HepG2 (cell line): ENCODE measurements at regions not wholly inside any gene's neighbourhood (a gene's known extent, or its start where the extent isn't known, plus 50 kb on each side); places are given as distances from the start of the nearest gene placed in this dataset.

Source experiments
- ATAC-seq: fragments of 200-7000 bp; cut with Tn5 transposase; 3 replicates; pipeline ENCODE4 v1.9.1; 2020; ENCODE audit warnings: mild to moderate bottlenecking, moderate library complexity
- BruUV-seq: library from RNA; stranded (reverse); fragments of 400-500 nt; replicated peaks from 2 replicates; lab custom pipeline; 2021; lab: Mats Ljungman, UMichigan
- CTCF ChIA-PET: fragments of 300-600 bp; formaldehyde crosslinking; extraction: SDS; loops from one replicate; lab custom pipeline; 2021; ENCODE audit warnings: low total read pairs, inconsistent platforms, low intra/inter-chr PET ratio; lab: Yijun Ruan, JAX
- POLR2A ChIA-PET: fragments of 350-600 bp; sonication (Branson Sonifier 250); formaldehyde crosslinking; loops from one replicate; lab custom pipeline; 2020; ENCODE audit warnings: antibody characterized with exemption, inconsistent platforms; lab: Yijun Ruan, JAX
- DNase-seq: peaks from one replicate; pipeline ENCODE4 v3.0.0-alpha.2; 2015; ENCODE audit warnings: low spot score
- FAIRE-seq: peaks from 3 replicates; lab custom pipeline; 2011; peaks lifted over from hg19 to GRCh38; lab: Jason Lieb, UNC
- H2AFZ ChIP-seq: one replicate; pipeline ENCODE4 v1.6.1; 2011; ENCODE audit warnings: low read length, inconsistent platforms
- H3K27ac ChIP-seq: fragments of 300-600 bp; 3 replicates; pipeline ENCODE4 v1.8.0; 2011; ENCODE audit warnings: mixed run types, mild to moderate bottlenecking, mixed read lengths, low read length, inconsistent platforms; ENCODE audit not compliant: insufficient read depth; ENCODE audit errors: extremely low read length
- H3K27me3 ChIP-seq, 2 experiments: fragments of 200-600 bp in 1 of 2; 2 replicates in 1 of 2; 3 replicates in 1 of 2; pipeline versions ENCODE4 v1.6.0 to v1.8.0; 2011; ENCODE audit warnings: low read length in 2 of 2, mild to moderate bottlenecking in 2 of 2, moderate library complexity in 2 of 2, inconsistent platforms in 1 of 2; ENCODE audit not compliant: insufficient read depth in 2 of 2, control insufficient read depth in 1 of 2
- H3K36me3 ChIP-seq, 2 experiments: fragments of 200-600 bp in 1 of 2; replicated peaks in 1 of 2; 2 replicates in 1 of 2; 3 replicates in 1 of 2; pipeline versions ENCODE4 v1.5.1 to v1.8.0; 2011; ENCODE audit warnings: low read length in 2 of 2, inconsistent platforms in 1 of 2; ENCODE audit not compliant: insufficient read depth in 2 of 2, control insufficient read depth in 1 of 2
- H3K4me1 ChIP-seq: 2 replicates; pipeline ENCODE4 v1.5.1; 2012; ENCODE audit warnings: low read length, inconsistent platforms; ENCODE audit not compliant: insufficient read depth
- H3K4me2 ChIP-seq: 2 replicates; pipeline ENCODE4 v1.6.0; 2011; ENCODE audit warnings: low read depth, low read length, inconsistent platforms
- H3K4me3 ChIP-seq, 3 experiments: fragments of 200-600 bp in 1 of 3; sonication (generic), shearing (Covaris generic) in 1 of 3; replicated peaks in 1 of 3; 2 replicates each; pipeline ENCODE4 v1.5.1; 2011 to 2016; ENCODE audit warnings: low read length in 3 of 3, inconsistent platforms in 2 of 3, low read depth in 2 of 3, mild to moderate bottlenecking in 2 of 3, control low read depth in 1 of 3, mixed read lengths in 1 of 3; ENCODE audit not compliant: insufficient read depth in 1 of 3
- H3K79me2 ChIP-seq: one replicate; pipeline ENCODE4 v1.6.1; 2011; ENCODE audit warnings: low read length, inconsistent platforms; ENCODE audit not compliant: insufficient read depth
- H3K9ac ChIP-seq: 2 replicates; pipeline ENCODE4 v1.6.0; 2011; ENCODE audit warnings: mild to moderate bottlenecking, low read depth, low read length, inconsistent platforms; ENCODE audit not compliant: insufficient read depth
- H3K9me3 ChIP-seq: 2 replicates; pipeline ENCODE4 v1.5.1; 2012; ENCODE audit warnings: mild to moderate bottlenecking, low read length
- H4K20me1 ChIP-seq: 2 replicates; pipeline ENCODE4 v1.6.0; 2011; ENCODE audit warnings: inconsistent platforms, mild to moderate bottlenecking, low read length, moderate library complexity; ENCODE audit not compliant: insufficient read depth
- ARNT ChIP-seq: fragments of 450-650 bp; IDR thresholded peaks from 2 replicates; pipeline ENCODE4 v1.6.1; 2017
- CHD4 ChIP-seq: fragments of 200-600 bp; sonication (generic); IDR thresholded peaks from 2 replicates; pipeline ENCODE4 v1.7.0; 2017; ENCODE audit warnings: mild to moderate bottlenecking, low read length, borderline replicate concordance
- EEA1 ChIP-seq: sonication (generic); formaldehyde crosslinking; IDR thresholded peaks from 2 replicates; pipeline ENCODE4 v1.5.1; 2020; ENCODE audit warnings: mild to moderate bottlenecking, missing genetic modification reagents, borderline replicate concordance
- HOXD1 ChIP-seq: sonication (generic); formaldehyde crosslinking; IDR thresholded peaks from 2 replicates; pipeline ENCODE4 v1.5.0; 2020; ENCODE audit warnings: missing genetic modification reagents
- IKZF1 ChIP-seq: fragments of 450-650 bp; IDR thresholded peaks from 2 replicates; pipeline ENCODE4 v1.7.1; 2016
- JARID2 ChIP-seq: sonication (generic); formaldehyde crosslinking; IDR thresholded peaks from 2 replicates; pipeline ENCODE4 v1.8.1; 2023; ENCODE audit warnings: missing genetic modification reagents, inconsistent platforms; ENCODE audit not compliant: insufficient replicate concordance
- NR2F6 ChIP-seq, 2 experiments: IDR thresholded peaks; 2 replicates each; pipeline ENCODE4 v1.6.1; 2016; ENCODE audit warnings: antibody characterized with exemption in 1 of 2, mild to moderate bottlenecking in 1 of 2
- SMARCC2 ChIP-seq: fragments of 450-650 bp; IDR thresholded peaks from 2 replicates; pipeline ENCODE4 v1.6.1; 2017; ENCODE audit warnings: antibody characterized with exemption, mild to moderate bottlenecking
- SNAPC2 ChIP-seq: sonication (generic); formaldehyde crosslinking; IDR thresholded peaks from 2 replicates; pipeline ENCODE4 v1.8.1; 2022; ENCODE audit warnings: mild to moderate bottlenecking, missing genetic modification reagents
- SP2 ChIP-seq: sonication (generic); formaldehyde crosslinking; IDR thresholded peaks from 2 replicates; pipeline ENCODE4 v1.5.1; 2020; ENCODE audit warnings: mild to moderate bottlenecking, missing genetic modification reagents
- ZFP36L2 ChIP-seq: sonication (generic); formaldehyde crosslinking; IDR thresholded peaks from 2 replicates; pipeline ENCODE4 v1.4.0; 2020; ENCODE audit warnings: missing genetic modification reagents
- ZNF234 ChIP-seq: sonication (generic); formaldehyde crosslinking; conservative IDR thresholded peaks from 2 replicates; pipeline ENCODE4 v1.5.1; 2020; ENCODE audit warnings: mild to moderate bottlenecking, missing genetic modification reagents
- ZNF432 ChIP-seq: sonication (generic); formaldehyde crosslinking; IDR thresholded peaks from 2 replicates; pipeline ENCODE4 v1.5.0; 2020; ENCODE audit warnings: missing genetic modification reagents, mild to moderate bottlenecking, borderline replicate concordance
- ZNF713 ChIP-seq: sonication (generic); formaldehyde crosslinking; IDR thresholded peaks from 2 replicates; pipeline ENCODE4 v1.4.0; 2020; ENCODE audit warnings: mild to moderate bottlenecking, missing genetic modification reagents
- WGBS: methylation state at CpG from one replicate; pipeline ENCODE4 v1.1.6; 2017; ENCODE audit warnings: low lambda C conversion rate; 5-methylcytosine and 5-hydroxymethylcytosine counted together
- in situ Hi-C: cut with HindIII; loops from 2 replicates; pipeline ENCODE4 v1.10.0; 2017; ENCODE audit warnings: low pct_unique_long_range_greater_than_20kb; ENCODE audit not compliant: extremely low pct_ligation_motif_present
- intact Hi-C: fragments of 100-400 bp; cut with micrococcal nuclease; formaldehyde crosslinking; loops from one replicate; pipeline ENCODE4 v1.10.0; 2022; ENCODE audit not compliant: unreplicated experiment
- TF ChIP-seq, protein P1 (sequence below): sonication (generic); formaldehyde crosslinking; IDR thresholded peaks from 2 replicates; pipeline ENCODE4 v1.9.0; 2021; ENCODE audit warnings: missing genetic modification reagents, mild to moderate bottlenecking, borderline replicate concordance
- TF ChIP-seq, protein P2 (sequence below): sonication (generic); formaldehyde crosslinking; IDR thresholded peaks from 2 replicates; pipeline ENCODE4 v1.4.0; 2020; ENCODE audit warnings: low read depth, missing genetic modification reagents
- TF ChIP-seq, protein P3 (sequence below): sonication (generic); formaldehyde crosslinking; IDR thresholded peaks from 2 replicates; pipeline ENCODE4 v1.5.0; 2020; ENCODE audit warnings: missing genetic modification reagents

DNA sequence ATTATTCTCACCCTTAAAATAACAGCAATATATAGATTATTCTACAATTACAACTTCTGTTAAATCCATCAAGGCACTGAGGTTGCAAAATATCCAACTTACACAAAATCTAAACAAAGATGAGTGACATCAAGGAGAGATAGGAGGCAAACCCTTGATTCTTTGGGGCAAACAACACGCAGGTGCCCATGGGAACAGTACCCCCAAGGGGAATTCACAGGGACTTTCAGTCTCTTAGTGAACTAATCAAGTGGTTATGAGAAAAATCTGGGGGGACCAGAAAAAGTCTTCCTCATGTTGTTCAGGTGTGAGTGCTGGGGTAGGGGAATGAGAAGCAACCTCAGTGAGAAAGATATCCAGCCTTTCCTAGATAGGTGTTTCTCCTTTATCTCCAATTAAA is 1107.9 kb downstream of the PLA2G4A start:
- ChIA-PET POLR2A (no interaction called here), CTCF (no interaction called here)
- H3K4me2 ChIP-seq = no peak overlapping the region
- 5% methylated on average over 1 of the region's 1 CpG for WGBS
- H3K27ac ChIP-seq = no peak overlapping the region
- no peak overlapping the region for H3K4me3 ChIP-seq
- TF ChIP-seq SNAPC2 (CRISPR knock-in tag) = no peak
- TF ChIP-seq HOXD1 = no peak
- no peak for TF ChIP-seq JARID2 (CRISPR knock-in tag)
- TF ChIP-seq IKZF1 = no peak
- TF ChIP-seq, protein P1, sequence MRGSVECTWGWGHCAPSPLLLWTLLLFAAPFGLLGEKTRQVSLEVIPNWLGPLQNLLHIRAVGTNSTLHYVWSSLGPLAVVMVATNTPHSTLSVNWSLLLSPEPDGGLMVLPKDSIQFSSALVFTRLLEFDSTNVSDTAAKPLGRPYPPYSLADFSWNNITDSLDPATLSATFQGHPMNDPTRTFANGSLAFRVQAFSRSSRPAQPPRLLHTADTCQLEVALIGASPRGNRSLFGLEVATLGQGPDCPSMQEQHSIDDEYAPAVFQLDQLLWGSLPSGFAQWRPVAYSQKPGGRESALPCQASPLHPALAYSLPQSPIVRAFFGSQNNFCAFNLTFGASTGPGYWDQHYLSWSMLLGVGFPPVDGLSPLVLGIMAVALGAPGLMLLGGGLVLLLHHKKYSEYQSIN = no peak
- TF ChIP-seq CHD4 = no peak
- no peak for TF ChIP-seq ZNF713 (CRISPR knock-in tag)
- TF ChIP-seq ZNF432 (CRISPR knock-in tag) = no peak
- no peak for TF ChIP-seq NR2F6 (IDR thresholded peaks at IDR 0.05)
- no peak for TF ChIP-seq NR2F6 (CRISPR knock-in tag; IDR thresholded peaks at IDR 0.05)
- intact Hi-C loops (no loop called here), in situ Hi-C loops (no loop called here)
- H3K27me3 ChIP-seq = no peaks in the 10 kb centered on the region
- FAIRE-seq = no peak
- no peaks in the 10 kb centered on the region for H3K79me2 ChIP-seq
- H3K36me3 ChIP-seq = no peaks in the 10 kb centered on the region
- H4K20me1 ChIP-seq = no peaks in the 10 kb centered on the region
- H3K9me3 ChIP-seq = peaks cover 11% of the 10 kb centered on the region; the same call in 1 of the 2 replicates
- no TSS peak for BruUV-seq
- peaks cover 19% of the 10 kb centered on the region for H3K4me1 ChIP-seq
- H3K9ac ChIP-seq = no peak overlapping the region
- no peak for DNase-seq
- no peak for ATAC-seq
- H2AFZ ChIP-seq = no peak overlapping the region

DNA sequence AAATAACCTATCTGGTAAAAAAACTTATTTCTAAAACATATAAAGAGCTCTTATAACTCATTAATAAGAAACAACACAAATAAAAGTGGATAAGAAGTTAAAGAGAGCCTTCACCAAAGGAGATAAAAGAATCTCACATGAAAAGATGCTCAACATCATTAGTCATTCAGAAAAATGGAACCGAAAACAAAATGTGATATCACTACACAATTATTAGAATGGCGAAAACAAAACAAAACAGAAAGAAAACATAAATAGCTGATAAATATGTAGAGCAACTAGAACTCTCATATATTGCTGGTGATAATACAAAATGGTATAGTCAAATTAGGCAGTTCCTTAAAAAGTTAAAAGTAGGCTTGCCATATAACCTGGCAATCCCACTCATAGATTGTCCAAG is 1109.3 kb downstream of the PLA2G4A start:
- Histone ChIP-seq H3K27ac (no peak overlapping the region), H3K9ac (no peak overlapping the region), H3K36me3 (no peaks in the 10 kb centered on the region), H3K27me3 (no peaks in the 10 kb centered on the region), H3K4me1 (peaks cover 15% of the 10 kb centered on the region), H3K9me3 (peaks cover 11% of the 10 kb centered on the region; the same call in 1 of the 2 replicates), H3K4me2 (no peak overlapping the region), H3K79me2 (no peaks in the 10 kb centered on the region), H3K4me3 (no peak overlapping the region), H4K20me1 (no peaks in the 10 kb centered on the region), H2AFZ (no peak overlapping the region)
- ATAC-seq (no peak), FAIRE-seq (no peak), DNase-seq (no peak)
- BruUV-seq = no TSS peak
- intact Hi-C loops (no loop called here), in situ Hi-C loops (no loop called here)
- 6% methylated on average over 2 of the region's 2 CpGs for WGBS
- ChIA-PET CTCF (no interaction called here), POLR2A (no interaction called here)
- TF ChIP-seq SP2 (CRISPR knock-in tag) (no peak), SMARCC2 (no peak), ARNT (no peak), ZFP36L2 (CRISPR knock-in tag) (no peak), ZNF234 (CRISPR knock-in tag) (no peak), EEA1 (CRISPR knock-in tag) (no peak)
- TF ChIP-seq, protein P2, sequence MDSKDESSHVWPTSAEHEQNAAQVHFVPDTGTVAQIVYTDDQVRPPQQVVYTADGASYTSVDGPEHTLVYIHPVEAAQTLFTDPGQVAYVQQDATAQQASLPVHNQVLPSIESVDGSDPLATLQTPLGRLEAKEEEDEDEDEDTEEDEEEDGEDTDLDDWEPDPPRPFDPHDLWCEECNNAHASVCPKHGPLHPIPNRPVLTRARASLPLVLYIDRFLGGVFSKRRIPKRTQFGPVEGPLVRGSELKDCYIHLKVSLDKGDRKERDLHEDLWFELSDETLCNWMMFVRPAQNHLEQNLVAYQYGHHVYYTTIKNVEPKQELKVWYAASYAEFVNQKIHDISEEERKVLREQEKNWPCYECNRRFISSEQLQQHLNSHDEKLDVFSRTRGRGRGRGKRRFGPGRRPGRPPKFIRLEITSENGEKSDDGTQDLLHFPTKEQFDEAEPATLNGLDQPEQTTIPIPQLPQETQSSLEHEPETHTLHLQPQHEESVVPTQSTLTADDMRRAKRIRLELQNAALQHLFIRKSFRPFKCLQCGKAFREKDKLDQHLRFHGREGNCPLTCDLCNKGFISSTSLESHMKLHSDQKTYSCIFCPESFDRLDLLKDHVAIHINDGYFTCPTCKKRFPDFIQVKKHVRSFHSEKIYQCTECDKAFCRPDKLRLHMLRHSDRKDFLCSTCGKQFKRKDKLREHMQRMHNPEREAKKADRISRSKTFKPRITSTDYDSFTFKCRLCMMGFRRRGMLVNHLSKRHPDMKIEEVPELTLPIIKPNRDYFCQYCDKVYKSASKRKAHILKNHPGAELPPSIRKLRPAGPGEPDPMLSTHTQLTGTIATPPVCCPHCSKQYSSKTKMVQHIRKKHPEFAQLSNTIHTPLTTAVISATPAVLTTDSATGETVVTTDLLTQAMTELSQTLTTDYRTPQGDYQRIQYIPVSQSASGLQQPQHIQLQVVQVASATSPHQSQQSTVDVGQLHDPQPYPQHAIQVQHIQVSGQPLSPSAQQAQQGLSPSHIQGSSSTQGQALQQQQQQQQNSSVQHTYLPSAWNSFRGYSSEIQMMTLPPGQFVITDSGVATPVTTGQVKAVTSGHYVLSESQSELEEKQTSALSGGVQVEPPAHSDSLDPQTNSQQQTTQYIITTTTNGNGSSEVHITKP = no peak
- TF ChIP-seq, protein P3, sequence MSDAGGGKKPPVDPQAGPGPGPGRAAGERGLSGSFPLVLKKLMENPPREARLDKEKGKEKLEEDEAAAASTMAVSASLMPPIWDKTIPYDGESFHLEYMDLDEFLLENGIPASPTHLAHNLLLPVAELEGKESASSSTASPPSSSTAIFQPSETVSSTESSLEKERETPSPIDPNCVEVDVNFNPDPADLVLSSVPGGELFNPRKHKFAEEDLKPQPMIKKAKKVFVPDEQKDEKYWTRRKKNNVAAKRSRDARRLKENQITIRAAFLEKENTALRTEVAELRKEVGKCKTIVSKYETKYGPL = no peak
